ENCODE measurements at regions not wholly inside any gene's neighbourhood (a gene's known extent, or its start where the extent isn't known, plus 50 kb on each side); places are given as distances from the start of the nearest gene placed in this dataset.

DNA sequence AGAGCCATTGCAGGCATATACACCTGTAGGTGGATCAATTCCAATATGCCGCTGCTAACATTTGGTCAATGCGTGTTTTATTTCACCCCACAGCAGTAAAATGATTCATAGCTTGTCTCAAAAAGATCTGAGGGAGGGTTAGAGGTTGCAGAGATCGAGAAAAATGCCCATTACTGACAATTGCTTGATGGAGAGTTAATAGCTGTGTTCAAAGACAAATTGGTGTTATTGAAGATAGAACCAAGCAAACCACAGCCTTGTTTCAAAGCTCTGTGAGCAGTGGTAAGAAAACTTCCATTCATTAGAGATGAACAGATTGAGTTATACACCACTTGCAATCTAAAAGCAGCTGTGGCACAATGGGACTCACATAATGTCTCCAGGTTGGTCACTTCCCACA lies 95.4 kb downstream of the KCNE4 start:
- no peak for TF ChIP-seq EP300 (IDR thresholded peaks at IDR 0.05)
- TF ChIP-seq POLR2A (IDR thresholded peaks at IDR 0.05) = no peak
